Stromal cell of bone marrow (primary cell): ENCODE measurements at regions not wholly inside any gene's neighbourhood (a gene's known extent, or its start where the extent isn't known, plus 50 kb on each side); places are given as distances from the start of the nearest gene placed in this dataset.
A peak's percentile ranks its signal among the peaks of the same experiment; 100 is the strongest.

ENCODE experiments used
- DNase-seq: peaks from one replicate; pipeline ENCODE4 v3.0.0-alpha.2; 2012; ENCODE audit warnings: low read depth

DNA sequence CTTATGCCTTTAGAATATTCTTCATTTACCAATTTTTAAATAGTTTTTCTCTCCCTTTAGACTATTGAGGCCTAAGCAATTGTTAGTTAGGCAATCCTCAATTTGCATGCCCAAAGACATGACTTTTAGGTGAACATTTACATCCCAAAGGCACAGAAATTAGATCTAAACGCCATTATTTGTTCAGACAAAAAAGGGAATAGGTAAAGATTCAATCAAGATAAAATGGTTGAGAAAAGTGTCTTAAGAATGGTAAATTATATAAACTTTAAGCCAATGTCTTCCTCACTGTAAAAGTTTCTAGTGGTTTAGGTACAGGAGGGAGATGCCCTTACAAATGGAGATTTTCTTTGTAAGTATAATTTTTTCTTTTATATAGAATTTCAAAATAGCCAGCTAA, 50.2 kb upstream of the MME start:
- DNase-seq = no peak

DNA sequence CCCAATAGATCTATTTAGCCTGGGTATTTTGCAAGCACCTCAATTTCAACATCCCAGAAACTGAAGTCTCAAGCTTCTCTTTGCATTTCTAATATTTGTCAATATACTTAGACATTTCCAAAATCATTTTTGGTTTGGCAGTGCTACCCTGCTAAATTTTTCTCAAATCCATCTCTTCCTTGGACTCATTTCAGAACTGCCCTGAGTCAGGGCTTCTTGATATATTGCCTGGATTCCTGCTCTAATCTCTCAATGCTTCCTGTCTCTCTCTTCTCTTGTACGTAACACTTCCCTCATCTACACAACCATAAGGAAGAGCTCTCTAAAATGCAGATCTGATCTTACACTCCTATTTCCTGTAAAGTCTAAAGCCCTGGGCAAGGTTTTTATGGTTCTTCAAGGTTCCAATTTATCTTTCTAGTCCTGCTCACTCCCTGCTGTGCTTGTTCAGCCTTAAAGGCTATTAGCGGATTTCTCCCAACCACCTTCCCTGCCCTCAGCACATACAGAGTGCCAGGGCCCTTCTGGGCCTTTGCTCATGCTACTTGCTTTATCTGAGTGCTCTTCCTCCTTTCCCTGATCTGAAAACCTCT, 53.0 kb upstream of the MME start:
- DNase-seq = peak; percentile 78

DNA sequence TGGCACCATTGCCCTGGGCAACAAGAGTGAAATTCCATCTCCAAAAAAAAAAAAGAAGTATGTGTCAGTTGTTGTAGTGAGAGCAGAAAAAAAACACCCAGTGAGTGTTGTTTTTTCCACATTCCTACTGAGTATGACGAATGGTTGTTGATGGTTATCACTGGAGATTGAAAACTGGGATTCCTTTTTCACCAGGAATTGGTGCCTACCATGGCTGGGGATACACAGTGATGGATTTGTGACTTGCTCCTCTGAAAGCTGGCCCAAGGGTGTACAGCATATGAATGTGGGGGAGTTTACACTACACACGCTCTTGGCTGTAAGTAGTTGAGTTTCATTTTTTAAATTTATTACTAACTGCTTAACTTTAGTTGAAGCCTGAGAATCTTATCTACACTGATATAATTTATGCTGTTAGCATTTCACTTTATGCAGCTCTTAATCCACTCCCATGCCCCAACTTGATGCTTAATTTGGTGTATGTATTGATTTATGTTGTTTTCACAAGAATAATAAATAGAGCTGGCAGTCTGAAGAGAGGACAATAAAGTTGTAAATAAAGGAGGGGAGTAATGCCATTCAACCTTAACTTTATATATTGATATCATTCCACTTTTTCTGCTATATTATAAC, 56.0 kb upstream of the MME start:
- peak; percentile 28 for DNase-seq

DNA sequence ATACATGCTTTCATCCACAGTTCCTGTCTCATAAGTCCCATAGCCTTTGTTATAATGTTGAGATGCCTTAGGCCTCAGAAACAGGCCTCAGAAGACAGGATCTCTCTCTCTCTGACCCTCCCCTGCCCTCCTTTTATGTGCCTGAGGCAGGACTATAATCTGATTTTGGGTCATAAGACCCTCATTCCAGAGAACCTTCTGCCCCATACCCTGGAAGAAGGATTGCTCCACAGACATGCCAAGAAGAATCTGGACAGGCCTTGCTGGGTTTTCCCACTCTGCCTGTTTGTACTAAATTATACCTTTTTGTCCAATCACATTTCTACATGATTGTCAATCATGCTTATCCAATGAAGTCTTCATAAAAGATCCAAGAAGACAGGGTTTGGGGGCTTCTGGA, 57.2 kb upstream of the MME start:
- no peak for DNase-seq

DNA sequence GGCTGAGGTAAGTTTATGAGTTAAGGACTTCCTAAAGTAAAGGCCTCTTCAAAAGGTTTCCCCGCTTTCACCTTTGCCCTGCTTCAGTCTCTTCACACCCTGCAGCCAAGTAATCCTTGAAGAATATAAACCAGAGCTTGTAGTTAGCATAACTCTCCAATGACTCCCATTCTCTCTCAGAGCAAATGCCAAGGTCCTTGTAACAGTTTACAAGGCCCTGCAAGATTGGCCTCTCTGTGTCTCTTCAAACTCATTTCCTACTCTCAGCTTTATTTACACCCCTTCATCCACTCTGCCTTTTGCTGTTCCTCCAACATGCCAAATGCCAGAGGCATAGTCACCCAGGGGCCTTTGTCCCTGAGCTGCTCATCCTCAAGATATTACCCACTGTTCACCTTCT, 60.5 kb upstream of the MME start:
- DNase-seq = no peak

DNA sequence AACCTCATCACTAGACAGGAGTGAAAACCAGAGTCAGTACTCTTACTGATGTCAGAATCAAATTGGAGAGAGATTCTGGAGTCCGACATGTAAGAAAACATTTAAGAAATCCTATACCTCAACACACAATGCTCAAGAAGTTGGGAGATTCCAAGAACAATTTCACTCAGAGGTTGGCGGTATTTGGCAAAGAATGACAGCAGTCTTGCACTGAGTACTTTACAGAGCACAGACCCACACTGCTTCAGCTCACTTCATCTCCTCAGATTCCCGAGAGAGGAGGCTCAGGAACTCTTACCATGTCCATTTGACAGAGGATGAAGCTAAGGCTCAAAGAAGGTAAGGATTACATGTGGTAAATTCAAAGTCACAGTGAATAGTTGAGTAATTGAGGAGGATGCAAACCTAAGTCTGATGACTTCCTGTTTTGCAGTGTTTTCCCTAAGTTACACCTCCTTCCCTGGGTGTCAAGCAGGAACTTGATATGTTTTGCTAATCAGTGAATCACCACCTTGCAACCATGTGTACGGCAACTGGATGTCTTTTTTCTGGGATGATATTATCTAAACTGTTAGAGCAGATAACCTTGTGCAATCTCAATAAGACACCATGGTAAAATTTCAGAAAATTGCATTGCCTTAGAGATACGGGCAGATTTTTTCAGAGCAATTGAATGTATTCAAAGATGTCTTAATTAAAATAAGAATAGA, 61.3 kb upstream of the MME start:
- DNase-seq = no peak

DNA sequence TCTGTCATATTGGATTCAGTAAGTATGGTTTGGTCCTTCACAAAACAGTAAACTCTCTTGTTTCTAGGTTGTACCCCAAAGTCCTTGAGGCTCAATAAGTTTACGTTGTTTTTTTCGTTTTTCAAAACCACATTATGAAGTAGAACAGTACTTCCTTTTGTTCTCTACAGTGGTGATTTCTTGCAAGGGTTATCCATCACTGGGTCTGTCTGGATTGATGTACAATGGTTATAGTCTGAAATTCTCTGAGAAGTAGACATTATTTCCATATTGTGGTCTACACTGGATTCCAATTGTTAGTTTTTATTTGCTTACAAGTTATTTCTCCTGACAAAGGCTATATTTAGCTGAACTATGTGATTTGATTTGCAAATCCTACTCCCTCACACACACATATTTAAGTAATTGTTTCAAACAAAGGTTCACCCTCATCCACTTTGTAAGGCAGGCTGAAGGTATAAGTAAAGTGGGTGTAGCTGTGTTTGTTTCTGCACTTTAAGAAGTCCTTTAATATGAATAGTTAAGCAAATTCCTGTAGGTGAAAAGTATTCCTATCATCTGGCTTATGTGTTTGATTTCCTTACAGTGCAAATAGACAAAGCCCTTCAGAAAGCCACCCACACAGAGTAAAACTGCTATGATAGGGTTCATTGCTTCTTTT, 64.2 kb upstream of the MME start:
- DNase-seq = no peak

DNA sequence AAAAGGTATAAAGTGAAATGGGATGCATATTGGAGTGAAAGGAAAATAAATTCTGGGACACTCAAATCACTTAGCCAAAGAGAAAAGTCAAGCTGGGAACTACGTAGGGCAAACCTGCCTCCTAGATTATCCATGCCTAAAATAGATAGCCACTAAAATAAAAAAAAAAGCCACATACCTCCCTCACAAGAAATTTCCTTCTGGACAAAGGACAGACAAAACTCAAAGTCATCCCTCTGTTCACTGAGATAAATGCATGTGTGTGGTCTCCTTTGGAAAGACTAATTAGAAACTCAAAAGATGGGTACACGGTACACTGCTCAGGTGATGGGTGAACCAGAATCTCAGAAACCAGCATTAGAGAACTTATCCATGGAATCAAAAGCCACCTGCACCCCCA, 65.2 kb upstream of the MME start:
- DNase-seq = no peak

DNA sequence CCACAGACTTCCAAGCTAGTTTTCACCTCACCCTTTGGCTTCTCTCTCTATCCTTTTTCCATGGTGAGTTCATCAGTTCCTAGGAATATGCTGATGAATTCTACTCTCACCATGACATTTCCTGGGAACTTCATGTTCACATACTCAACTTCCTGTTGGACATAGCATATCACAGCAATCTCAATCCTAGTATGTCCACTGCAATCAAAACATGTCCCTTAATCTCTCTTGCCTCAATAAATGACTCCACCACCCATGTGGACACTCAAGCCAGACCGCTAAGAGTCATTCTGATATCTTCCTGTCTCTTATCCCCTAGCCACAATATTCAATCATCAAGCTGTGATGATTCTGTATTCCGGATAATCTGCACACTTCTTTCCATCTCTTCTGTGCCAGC, 66.7 kb upstream of the MME start:
- no peak for DNase-seq

DNA sequence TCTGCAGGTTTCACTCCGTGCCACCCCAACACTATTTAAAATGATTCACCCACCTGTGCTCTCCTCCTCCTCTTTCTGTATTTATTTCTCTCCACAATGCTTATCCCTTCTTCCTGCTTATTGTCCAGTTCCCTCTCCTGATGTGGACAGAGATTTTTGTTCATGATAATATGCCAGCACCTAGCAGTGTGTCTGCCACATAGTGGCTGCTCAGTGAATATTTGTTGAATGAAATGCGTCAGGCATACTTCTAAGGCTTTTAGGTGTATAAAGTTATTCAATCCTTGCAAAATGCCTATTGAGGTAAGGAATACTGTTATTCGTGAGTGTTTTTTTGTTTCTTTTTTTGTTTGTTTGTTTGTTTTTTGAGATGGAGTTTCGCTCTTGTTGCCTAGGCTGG, 67.5 kb upstream of the MME start:
- DNase-seq = no peak

DNA sequence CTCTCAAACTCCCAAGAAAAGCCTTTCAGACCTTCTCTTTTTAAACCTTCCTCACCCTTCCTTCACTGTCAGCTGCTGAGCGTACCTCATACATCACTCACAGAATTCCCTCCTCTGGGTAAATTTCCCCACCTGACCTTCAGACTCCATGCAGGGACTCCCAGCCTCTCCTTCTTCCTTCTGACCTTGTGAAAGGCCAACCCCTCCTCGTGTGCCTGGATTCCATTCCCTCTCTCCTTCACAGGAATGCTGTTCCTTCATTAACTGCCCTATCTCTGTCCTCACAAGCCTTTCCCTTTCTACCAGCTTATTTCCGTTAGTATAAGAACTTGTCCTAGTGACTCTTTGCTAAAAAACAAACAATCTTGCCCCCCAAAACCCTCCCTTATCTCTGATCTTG, 69.7 kb upstream of the MME start:
- DNase-seq = no peak

DNA sequence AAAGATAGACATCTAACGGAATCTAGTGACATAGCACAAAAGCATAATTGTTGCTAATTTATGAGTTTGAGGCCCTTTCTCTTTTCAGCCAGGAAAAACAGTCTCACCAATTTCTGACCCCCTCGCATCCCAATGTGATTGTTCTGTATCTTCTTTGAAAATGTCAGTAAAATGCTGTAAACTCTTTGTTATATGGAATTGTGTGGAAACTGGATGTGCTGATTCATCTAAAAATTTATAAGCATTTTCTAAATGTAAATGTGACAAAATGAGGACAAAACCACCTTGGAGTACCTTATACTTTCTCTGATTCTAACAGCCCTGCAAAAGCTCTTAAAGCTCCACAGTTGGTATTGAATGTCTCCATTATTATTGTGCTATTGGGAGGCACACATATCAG, 70.9 kb upstream of the MME start:
- DNase-seq = no peak

DNA sequence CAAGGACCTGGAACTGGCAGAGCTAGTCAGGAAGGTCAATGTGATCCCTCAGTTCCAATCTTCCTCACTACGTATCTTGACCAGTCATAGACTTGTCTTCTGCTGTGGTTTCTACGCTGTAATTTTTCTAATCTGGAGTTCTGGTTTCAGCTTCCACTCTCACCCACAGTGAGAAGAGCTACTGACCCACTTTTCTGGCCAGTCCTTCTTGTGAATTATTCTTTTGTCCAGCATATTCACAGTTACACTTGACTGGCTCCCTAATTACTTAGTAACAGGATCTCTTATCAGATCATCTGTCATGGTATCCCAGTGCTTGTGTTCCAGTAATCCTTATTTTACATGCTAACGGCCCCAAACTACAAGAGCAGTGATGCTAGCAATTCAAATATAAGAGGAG, 72.4 kb upstream of the MME start:
- no peak for DNase-seq

DNA sequence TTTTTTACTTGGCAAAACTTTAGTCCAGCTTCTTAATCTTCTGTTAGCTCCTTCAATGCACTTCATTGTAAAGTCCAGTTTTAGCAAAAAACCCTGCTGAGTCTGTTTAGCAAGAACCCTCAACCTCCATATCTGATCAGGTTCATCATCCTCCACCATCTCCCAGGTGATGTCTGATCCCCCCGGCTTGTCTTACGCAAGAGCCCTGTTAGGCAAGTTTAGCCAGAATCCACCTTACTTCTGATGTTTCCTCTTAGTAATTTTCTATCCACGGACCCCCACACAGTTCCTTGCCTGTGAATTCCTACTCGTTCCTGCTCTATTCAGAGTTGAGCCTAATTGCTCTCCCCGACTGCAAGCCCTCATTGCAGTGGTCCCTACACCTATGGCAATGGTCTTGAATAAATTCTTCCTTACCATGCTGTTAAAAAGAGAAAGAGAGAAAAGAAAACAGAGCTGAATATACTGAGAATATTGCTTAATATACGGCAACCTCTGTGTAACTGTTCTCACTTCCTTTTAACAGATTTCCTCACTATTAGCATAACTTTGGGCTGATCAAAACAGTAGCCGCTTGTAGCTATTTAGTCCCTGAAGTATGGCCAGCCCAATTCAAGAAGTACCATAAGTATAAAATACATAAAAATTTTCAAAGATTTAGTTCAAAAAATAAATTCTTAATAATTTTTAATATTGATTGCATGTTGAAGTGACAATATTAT, 78.7 kb upstream of the MME start:
- DNase-seq = no peak

DNA sequence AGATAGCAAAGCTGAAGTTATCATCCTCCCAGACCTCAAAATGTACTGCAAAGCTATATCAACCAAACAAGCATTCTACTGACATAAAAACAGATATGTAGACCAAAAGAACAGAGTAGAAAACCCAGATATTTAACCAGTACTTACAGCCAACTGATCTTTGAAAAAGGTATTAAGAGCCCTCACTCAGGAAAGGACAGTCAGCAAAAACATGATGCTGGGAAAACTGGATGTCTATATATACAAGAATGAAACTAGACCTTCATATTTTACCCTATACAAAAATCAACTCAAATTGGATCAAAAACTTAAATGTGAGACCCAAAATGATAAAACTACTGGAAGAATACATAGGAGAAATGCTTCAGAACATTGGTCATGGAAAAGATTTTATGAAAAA, 87.5 kb upstream of the MME start:
- DNase-seq = no peak

DNA sequence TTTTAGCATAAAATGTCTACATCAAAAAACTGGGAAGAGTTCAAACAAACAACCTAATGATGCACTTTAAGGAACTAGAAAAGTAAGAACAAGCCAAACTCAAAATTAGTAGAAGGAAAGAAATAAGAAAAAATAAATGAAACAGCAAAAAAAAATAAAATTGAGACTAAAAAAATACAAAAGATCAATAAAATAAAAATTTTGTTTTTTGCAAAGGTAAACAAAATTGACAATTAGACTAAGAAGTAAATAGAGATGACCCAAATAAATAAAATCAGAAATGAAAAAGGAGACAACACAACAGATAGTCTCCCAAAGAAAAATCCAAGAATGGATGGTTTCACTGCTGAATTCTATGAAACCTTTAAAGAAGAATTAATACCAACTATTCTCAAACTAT, 89.6 kb upstream of the MME start:
- no peak for DNase-seq

DNA sequence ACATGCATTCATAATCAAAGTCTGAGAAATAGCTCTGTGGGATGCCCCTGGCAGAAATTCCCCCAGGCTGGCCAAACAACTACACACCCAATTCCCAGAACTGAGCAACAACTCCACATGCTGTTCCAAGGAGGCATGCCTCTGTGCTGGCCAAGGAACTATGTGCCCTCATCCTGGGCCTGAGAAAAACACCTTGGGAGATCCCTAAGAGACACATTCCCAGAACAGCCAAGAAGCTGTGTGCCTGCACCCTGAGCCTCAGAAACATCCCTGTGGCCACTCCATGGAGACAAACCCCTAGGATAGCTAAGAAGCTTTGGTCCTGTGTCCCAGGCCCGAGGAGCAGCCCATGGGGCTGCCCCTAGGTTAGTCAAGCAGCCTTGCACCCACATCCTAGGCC, 92.3 kb upstream of the MME start:
- no peak for DNase-seq

DNA sequence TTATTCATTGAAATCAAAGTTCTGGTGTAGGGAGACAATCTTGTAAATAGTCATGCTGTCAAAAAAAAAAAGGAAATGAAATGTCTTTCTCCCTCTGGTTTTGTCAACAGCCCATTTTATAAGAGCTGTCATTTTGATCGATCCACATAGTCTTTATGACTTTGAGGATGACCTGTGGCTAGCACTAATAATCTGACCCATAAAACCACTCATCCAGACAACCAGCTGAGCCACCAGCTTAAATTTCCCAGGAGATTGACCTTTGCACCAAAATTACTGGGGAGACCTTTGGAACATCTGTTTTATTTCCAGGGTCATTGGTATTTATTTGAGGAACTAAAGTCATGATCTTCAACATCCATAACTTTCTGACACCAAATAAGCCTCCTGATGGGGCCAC, 98.5 kb upstream of the MME start:
- no peak for DNase-seq

DNA sequence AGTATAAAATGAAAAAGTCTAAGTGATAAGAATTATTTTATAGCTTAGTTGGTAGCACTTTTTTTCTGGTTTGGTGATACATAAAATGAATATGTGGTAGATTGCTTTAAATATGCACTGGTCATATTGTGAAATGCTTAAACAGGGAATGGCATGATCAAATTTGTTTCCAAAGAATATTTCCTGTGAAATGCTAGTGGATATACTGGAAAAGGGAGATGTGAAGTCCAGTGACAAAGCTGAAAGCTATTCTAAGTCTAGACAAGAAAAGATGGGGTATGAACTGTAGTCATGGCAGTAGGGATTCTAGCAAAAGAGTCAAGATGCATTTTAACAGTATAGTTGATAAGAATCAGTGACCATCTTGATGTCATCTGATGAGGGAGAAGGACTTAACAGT, 98.9 kb upstream of the MME start:
- DNase-seq = no peak

DNA sequence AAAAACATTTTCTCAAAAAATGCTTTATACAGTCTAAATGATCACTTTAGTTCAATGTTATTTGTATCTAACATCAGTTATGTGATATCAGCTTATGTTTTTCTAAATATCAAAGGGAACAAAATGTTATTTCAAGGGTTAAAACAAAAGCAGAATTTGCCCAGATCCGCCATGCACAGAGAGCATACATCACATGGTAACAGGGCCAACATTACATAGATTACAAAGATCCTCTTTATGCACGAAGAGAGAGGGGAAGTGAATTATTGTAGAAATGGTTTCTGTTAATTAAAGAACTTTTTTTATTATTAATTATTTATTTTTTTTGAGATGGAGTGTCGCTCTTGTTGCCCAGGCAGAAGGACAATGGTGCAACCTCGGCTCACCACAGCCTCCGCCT, 100.8 kb upstream of the MME start:
- DNase-seq = no peak

DNA sequence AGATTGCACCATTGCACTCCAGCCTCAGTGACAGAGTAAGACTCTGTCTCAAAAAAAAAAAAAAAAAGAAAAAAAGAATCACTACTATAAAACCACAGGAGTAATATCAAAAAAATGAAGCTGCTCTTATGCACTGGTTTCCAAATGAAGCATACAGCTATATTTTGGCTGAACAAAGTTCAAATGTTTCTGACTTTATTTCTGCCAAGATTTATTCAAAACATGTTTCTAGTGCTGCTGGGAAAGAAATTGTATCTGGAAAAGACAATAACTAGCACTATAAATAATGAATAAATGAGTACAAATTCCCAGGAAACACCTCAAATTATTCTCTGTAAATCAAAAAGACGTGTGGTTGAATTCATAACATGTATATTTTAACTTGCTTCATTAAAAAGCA, 102.5 kb upstream of the MME start:
- no peak for DNase-seq

DNA sequence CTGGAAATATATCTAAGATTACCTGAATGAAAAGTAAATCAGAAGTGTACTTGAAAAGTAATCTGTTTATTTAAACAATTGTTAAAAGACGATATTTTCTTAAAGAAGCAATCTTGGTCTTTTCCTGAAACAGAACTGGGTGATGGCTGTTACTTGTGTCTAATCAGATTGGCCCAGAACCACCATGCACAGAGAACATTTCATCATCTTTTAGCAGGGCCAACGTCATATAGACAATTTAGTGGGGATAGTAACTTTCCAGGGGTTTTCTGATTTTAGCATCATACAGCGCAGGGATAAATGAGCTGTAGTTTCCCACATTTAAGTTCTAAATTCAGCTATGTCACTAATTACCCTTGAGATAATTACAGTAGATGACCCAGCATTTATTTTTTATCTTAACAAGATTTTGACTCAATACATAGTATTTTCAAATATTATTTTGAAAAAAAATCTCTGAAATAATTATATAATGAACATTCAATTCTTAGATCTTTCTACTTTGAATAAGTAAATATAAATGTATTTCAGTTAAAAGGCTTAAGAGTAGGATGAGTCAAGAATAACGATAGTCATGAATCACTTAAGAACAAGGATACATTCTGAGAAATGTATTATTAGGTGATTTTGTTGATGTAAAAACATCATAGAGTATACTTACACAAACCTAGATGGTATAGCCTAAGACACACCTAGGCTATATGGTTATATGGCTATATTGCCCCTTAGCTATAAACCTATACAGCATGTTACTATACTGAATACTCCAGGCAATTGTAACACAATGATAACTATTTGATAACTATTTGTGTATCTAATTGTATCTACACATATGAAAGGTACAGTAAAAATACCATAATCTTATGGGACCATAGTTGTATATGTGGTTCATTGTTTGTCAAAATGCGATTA, 103.8 kb upstream of the MME start:
- no peak for DNase-seq
